ENCODE measurements at regions not wholly inside any gene's neighbourhood (a gene's known extent, or its start where the extent isn't known, plus 50 kb on each side); places are given as distances from the start of the nearest gene placed in this dataset.
"Not testable (repeated sequence)": the region's sequence is repeated elsewhere in the genome, so short reads cannot be mapped to it uniquely, and the experiment has no call there.

DNA sequence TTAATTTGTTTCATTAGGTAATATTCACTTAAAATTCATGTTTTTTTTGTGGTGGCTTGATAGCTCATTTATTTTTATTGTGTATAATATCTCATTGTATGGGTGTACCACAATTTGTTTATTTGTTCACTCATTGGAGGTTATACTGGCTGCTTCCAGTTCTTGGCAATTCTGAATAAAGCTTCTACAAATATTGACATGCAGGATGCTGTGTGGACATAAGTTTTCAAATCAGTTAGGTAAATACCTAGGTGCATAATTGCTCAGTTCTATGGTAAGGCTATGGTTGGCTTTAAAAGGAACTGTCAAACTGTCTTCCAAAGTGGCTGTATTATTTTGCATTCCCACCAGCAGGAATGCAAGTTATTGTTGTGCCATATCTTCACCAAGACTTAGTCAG lies 504.5 kb upstream of the GALNTL6 start:
- DNase-seq, result no peak

DNA sequence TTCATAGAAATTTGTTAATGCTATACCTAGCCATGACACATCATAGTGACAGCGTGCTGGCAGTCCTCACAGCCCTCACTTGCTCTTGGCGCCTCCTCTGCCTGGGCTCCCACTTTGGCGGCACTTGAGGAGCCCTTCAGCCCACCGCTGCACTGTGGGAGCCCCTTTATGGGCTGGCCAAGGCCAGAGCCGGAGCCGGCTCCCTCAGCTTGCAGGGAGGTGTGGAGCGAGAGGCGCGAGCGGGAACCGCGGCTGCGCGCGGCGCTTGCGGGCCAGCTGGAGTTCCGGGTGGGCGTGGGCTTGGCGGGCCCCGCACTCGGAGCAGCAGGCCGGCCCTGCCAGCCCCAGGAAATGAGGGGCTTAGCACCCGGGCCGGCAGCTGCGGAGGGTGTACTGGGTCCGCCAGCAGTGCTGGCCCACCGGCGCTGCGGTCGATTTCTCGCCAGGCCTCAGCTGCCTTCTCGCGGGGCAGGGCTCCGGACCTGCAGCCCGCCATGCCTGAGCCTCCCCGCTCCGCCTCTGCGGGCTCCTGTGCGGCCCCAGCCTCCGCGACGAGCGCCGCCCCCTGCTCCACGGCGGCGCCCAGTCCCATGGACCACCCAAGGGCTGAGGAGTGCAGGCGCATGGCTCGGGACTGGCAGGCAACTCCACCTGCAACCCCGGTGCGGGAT lies 515.0 kb upstream of the GALNTL6 start:
- not testable (repeated sequence) for DNase-seq

DNA sequence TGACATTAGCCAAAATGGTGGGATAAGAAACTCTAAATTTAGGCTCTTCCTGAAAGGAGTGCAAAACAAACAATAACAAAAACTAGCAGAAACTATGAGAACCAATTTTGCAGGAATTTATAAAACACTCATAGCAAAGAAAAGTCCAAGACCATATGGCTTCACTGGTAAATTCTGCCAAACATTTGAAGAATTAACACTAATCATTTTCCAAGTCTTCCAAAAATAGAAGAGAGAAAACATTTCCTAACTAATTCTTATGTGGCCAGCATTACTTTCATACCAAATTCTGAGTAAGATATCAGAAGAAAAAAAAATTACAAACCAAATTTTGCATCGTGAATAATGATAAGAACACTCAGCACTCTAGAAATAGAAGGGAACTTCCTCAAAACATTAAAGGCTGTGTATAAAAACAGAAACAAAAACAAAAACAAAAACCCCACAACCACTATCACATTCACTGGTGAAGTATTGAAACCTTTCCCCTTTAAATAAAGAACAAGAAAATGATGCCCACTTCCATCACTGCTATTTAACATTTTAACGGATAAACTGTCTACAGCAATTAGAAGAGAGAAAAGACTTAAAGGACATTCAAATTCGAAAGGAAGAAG lies 524.3 kb upstream of the GALNTL6 start:
- no peak for DNase-seq

DNA sequence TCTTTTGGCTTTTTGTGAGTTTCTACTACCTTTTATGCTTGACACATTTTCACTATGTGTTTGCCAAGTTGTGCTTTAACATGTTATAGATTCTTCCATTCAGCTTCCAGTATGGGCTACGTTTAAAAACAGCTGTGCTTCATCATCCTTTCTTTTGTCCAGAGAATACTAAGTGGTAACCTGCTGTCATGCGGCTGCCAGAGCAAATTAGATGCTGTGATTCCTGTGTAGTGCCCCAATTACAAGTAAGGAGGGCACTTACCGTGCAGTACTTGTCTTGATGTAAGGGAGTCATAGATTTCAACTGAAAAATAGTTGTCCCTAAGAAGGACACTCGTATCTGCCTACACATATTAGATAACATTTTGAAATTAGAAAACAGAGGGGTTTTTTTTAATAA lies 531.8 kb upstream of the GALNTL6 start:
- no peak for DNase-seq

DNA sequence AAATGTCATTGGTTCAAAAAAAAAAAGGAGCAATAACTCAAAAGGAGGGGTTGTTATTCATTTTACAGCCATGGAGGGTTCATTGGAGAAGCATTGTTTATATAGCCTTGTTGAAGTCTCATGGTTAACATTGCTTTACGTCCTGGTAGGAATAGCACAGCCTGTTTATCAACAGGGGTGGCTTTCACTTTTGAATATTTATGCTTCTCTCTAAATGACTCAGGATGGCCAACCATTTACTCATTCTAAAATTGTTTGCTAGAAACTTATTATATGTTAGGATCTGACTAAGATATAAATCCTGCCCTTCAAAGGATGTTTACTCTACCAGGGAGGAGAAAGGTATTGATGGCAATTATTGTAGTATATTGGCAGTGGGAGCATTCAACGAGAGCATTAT lies 534.1 kb upstream of the GALNTL6 start:
- no peak for DNase-seq

DNA sequence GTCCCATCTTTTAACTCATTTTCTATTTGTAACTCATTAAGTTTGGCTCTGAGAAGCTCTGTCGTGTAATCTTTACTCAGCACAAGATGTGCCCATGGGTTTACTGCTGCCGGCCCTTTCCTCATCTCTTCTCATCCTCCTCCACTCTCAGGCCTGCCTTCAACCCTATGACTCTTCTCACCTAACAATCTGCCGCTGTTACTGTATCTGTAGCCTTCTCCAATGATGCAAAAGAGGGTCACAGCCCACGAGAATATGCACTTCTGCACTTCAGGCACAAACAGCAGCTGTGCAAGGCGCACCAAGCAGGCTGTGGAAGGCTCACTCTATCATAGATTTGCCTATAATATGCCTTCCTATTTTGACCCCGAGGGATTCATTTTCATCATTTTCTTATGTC lies 546.5 kb upstream of the GALNTL6 start:
- DNase-seq, result no peak

DNA sequence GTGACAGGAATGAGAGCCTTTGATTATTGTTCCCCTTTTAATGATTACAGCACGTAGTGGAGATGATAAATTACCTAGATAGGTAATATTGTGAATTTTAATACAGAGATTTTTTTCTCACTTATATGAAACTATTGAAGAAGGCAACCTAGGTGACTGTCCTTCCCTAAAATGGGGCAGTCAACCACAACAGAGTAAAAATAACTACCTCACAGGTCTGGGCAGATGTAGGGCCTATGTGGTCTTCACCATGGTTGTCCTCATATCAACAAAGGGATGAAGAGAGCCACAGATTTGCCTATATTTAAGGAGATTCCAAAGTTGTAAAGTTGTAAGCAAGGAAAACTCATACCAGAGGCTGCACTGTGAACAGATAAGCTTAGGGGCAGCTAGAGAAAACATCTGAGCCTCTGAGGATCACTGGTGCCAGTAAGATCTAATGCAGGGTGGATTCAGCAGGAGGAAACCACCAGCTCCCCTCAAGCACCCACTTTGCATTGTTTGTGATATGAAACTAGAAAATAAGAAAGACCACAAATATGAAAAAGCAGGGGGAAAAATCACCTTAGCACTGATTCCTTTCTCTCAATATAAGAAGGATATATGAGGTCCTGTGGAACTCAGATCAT lies 547.9 kb upstream of the GALNTL6 start:
- no peak for DNase-seq

DNA sequence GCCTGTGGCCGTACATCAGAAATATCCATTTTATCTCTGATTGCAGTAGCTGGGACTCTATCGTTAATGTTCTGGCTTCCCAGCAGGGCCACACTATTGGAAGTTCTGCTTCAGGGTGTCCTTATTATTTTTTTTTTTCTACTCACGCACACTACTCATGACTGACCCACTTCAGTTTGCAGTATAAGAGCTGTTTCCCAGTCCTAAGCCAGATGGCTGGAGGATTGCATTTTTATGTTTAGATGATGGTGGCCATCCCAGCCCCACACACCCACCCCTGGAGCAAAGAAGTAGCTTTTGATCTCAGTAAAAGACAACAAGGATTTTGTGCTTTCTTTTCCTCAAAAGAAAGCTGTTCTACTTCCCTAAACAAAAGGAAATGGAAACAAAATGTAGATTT lies 557.0 kb upstream of the GALNTL6 start:
- no peak for DNase-seq

DNA sequence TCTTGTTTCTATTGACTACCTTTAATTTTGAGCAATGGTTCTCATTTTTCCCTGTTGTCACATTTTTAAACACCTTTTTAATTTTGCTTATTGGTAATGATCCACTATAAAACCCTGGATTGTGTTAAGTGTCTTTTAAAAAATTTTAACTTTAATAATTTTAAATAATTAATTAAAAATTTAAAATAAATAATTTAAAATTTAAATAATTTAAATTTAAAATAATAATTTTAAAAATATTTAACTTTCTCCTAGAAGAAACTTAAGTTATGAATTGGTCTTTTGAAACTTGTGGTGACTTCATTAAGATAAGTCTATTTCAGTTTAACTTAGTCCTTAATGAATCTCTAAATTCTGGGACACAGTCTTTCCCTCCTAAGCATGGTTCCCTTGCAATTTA lies 566.3 kb upstream of the GALNTL6 start:
- no peak for DNase-seq

DNA sequence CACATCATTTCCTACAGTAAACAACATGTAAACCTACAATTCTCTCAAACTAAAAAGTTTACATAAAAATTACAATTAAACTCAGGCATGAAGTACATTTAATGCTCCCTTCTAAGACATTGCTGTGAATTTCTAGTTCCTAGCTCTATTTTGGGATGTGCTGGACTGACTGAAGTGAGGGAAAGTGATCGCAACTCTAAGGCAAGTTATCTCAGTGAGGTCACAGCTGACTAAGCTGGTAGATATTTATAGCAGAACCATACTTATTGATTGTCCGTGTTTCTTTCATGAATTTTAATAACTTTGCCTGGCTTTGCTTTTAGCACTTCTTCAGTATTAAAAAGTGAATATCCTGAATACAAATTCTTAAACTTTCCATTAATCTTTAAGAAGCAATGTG lies 570.4 kb upstream of the GALNTL6 start:
- no peak for DNase-seq

DNA sequence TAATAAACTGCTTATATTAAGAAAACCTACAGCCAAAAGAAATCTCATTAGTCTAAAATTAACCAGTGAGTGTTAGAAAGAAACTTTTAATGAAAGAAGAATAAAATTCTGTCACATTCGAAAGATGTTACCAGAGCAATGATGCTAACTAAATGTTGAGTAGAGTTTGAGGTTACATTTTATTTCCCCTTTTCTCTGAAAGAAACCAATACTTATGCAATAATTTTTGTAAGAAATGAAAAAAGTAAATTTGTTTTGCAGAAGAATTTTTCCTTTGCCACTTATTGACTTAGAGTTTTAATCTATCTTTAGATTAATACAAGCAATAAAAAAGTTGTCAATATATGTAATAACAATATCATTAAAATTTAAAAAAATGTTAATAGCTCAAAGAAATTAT lies 574.0 kb upstream of the GALNTL6 start:
- no peak for DNase-seq

DNA sequence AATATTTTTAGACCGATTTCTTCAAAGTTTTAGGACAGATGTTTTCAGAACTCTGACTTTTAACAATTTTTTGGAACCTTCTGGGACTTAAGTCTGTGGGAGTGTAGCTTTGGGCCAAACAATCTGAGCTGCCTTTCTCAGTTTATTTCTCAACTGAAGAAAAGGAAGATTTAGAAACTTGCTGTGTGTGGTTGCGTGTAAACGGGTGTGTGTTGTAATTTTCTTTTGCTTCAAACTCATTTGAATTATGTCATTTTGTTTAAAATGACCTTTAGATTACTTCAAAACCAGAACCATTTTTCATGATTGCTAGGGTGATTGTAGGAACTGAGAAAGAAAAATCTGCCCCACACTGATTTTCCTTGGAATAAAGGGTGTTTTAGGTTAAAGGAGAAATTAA lies 577.7 kb upstream of the GALNTL6 start:
- DNase-seq, result no peak

DNA sequence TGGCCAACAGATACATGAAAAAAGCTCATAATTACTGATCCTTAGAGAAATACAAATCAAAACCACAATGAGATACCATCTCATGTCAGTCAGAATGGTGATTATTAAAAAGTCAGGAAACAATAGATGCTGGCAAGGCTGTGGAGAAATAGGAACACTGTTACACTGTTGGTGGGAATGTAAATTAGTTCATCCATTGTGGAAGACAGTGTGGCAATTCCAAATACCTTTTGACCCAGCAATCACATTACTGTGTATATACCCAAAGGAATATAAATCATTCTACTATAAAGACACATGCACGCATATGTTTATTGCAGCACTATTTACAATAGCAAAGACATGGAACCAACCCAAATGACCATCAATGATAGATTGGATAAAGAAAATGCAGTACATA lies 583.9 kb upstream of the GALNTL6 start:
- DNase-seq, result not testable (repeated sequence)

DNA sequence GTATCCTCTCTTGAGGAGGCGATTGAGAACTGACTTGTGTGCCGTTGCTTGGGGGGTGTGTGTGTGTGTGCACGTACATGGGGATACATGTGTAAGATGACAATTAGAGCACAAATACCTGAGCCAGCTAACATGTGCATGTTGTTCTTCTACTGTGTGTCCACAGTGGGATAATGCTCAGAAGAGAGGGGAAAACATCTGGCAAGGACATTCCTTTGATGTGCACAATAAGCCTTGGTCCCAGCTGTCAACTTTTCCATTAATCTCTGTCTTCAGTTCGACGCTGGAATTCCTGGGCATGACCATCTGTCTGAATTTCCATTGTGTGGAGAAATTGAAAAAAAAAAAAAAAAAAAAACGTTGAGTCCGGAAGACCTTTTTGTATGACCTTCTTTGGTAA lies 592.0 kb upstream of the GALNTL6 start:
- no peak for DNase-seq

DNA sequence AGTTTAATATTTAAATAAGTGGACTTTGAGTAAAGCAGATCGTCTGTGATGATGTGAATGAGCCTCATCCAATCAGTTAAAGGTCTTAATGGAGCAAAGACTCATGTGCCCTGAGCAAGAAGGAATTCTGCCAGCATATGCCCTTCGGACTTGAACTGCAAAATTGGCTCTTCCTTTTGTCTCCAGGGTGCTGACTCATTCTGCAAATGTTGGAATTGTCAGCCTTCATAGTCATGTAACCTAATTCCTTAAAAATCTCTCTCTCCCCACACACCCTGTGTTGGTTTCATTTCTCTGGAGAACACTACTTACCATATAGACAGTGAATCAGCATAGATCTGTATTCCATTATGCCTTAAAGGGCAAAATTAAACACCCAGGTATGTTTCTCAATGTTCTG lies 609.8 kb upstream of the GALNTL6 start:
- no peak for DNase-seq

DNA sequence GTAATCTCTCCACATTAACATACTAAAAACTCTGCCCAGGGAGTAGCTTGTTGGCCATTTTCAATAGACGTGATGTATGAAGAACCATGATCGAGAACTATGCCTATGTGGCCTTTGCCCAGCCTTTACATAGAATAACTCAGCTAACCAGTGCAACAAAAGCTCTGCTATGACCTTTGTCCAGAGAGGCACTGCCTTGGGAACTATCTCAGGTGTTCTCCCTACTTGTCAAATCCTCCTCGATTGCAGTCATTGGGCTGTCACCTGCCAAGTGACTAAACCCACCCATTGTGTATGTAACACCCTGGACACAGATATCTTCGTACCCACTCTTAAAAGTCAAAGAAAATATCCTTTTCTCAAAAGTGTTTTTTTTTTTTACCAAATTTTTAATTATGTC lies 610.3 kb upstream of the GALNTL6 start:
- no peak for DNase-seq

DNA sequence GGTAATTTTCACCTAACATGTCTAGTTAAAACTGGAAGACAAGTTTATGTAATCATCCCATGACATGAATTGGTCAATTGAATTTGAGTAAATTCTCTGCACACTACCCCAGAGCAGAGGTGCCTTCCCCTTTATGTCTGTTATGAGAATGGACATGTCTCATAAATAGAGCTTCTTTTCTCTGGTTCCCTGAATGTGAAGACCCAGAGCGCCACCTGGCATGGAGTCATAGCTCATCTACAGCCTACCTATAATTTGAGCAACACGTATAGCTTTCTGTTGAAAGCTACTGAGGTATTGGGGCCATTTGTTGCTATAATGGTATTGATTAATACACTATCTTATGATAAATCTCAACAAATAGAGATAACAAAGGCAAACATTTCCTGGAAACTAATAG lies 626.5 kb upstream of the GALNTL6 start:
- DNase-seq, result no peak

DNA sequence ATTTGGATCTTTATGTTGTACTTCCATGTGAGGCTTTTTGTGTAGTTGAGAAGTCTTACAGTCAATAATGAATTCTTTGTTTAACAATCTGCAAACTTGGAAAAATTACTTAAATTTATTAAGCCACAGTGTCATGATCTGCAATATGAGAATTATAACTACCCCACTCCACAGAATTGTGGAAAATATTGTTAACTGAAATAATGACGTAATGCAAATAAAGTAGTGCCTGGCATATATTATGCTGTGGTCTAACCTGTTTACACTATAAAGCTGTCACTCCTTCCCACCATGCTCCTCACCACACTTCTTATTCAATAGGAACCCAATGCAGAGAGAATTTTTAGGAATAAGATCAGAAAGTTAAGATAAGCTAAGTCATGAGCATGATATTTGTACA lies 632.1 kb upstream of the GALNTL6 start:
- DNase-seq, result no peak

DNA sequence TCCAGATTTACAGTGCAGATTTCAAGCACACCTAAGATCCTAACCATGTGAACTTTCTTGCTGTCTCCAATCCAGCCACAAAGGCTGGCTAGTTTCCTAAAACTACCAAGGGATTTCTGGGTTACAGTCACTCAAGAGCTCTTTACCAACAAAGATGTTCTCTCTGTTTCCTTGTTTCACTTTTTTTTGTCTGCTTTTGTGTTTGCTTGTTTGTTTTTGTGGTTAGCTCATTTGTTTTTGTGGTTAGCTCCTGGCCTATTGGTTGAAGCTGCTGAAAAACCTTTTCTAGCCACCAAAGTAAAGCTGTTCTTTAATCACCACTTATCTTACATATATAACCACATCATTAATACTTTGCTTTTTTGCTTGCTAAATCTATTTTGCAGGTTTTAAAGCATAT lies 642.5 kb upstream of the GALNTL6 start:
- DNase-seq, result no peak

DNA sequence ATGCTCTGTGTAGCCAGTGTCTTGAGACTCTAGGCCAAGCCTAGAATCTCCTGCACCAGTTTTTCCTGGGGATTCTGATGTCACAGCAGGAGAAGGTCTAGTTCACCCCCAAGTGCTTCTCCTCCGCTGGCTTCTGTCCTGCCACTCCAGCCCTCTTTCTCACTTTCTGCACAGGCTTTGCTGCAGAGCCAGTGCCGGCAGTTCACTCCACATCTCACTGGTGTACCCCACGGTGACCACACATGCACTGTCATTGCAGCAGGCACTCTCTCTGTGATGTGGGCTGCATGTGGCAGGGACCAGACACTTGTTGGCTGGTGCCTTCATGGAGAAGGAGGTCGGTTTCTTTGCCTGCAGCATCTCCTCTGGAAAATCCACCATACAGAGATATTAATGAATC lies 643.8 kb upstream of the GALNTL6 start:
- no peak for DNase-seq

DNA sequence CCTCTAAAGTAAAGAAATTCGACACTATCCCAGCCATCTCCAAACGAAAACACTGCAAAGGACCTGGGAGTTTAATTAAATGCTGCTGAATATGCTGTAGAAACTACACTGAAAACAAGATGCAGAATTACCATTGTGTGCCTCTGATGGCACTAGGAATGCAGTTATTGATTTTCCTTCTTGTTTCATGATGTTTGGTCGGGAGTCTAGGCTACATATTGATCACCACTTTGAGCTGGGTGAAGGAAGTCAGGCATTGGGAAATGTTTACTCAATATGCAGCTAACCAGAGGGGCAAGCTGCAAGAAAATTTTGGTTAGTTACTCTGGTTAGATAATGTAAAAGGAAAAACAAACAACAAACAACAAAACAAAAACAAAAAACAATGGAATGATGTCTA lies 650.7 kb upstream of the GALNTL6 start:
- DNase-seq, result no peak

DNA sequence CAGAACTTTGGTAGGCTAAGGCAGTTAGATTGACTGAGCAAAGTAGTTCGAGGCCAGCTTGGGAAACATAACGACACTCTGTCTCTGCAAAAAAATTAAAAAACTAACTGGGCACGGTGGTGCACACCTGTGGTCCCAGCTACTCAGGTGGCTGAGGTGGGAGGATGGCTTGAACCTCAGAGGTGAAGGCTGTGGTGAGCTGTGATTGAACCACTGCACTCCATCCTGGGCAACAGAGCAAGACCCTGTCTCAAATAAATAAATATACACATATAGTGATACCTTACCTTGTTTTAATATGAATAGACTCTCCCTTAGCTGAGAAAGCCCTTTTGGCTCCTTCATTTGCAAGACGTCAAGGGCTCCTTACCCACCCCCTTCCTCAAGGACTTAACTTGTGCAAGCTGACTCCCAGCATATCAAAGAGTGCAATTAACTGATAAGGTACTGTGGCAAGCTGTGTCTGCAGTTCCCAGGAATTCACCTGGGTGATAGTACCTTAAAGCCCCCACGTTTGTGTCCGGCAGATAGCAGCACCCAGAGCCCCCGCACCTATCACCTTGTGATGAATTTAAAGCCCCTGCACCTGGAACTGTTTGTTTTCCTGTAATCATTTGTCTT lies 655.6 kb upstream of the GALNTL6 start:
- DNase-seq, result no peak

DNA sequence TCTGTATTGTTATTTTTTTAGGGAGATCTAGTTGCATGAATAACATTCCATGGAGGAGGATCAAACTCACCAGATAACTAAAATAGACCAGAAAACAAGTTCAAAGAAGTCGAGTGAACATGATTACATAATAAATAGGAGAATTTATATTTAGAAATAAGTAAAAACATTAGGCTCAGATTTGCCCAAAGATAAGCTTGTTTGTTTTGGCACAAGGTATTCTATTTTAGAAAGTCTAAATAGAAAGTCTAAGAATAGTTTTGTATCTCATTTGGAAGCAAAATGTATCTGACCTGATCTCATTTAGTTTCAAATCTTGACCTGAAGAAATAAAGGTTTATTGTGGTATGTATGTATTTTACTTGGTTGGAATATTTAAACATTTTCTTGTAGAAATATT lies 670.6 kb upstream of the GALNTL6 start:
- no peak for DNase-seq

DNA sequence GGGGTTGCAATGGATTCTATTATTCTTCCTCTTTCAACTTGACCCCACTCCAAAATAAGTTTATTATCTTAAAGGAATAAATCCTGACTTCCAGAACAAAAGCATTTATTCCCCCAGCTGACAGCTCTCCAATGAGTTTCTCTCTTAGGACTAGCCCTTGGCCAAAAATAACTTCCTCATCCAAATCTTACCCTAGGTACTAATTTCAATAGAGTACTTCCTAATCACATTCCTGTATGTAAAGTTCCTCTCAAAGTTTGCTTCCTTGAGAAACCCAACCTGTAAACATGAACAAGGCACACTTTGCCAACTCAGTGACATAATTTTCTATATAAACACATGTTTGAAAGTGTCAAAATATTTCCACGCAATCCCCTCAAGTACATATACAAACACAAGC lies 671.2 kb upstream of the GALNTL6 start:
- DNase-seq, result no peak
